ENCODE measurements at regions not wholly inside any gene's neighbourhood (a gene's known extent, or its start where the extent isn't known, plus 50 kb on each side); places are given as distances from the start of the nearest gene placed in this dataset.
A peak's percentile ranks its signal among the peaks of the same experiment; 100 is the strongest.

GRCh38 chr2:16008331-16008850, 68.0 kb downstream of the MYCN start:
- DNase-seq: no peak

- DNase-seq: no peak
Observed at GRCh38 chr2:16007167-16007934, 67.0 kb downstream of the MYCN start.

- no peak for DNase-seq
Observed at GRCh38 chr2:16006537-16007166, 66.3 kb downstream of the MYCN start.

- DNase-seq: peak; percentile 28
Observed at GRCh38 chr2:16005816-16006536, 65.6 kb downstream of the MYCN start.

GRCh38 chr2:16005389-16005788, 65.0 kb downstream of the MYCN start:
- DNase-seq: no peak

GRCh38 chr2:16003809-16004208, 63.5 kb downstream of the MYCN start:
- DNase-seq: no peak

- DNase-seq: no peak
Observed at GRCh38 chr2:16003152-16003551, 62.8 kb downstream of the MYCN start.

GRCh38 chr2:16002575-16002974, 62.2 kb downstream of the MYCN start:
- no peak for DNase-seq

GRCh38 chr2:16002144-16002543, 61.8 kb downstream of the MYCN start:
- DNase-seq: no peak

GRCh38 chr2:16000642-16001041, 60.3 kb downstream of the MYCN start:
- DNase-seq: no peak

GRCh38 chr2:15999596-16000469, 59.5 kb downstream of the MYCN start:
- DNase-seq: no peak

- DNase-seq: no peak
Observed at GRCh38 chr2:15997728-15998280, 57.5 kb downstream of the MYCN start.

GRCh38 chr2:15996536-15997423, 56.4 kb downstream of the MYCN start:
- DNase-seq: no peak
